Liver (tissue), 8 donors: ENCODE measurements at regions not wholly inside any gene's neighbourhood (a gene's known extent, or its start where the extent isn't known, plus 50 kb on each side); places are given as distances from the start of the nearest gene placed in this dataset.

Experiments used
- DNase-seq: peaks from one replicate; pipeline ENCODE4 v3.0.0-alpha.2; 2017; ENCODE audit warnings: low spot score
- H3K27ac ChIP-seq, 2 donors: one replicate each; pipeline ENCODE4 v1.7.0; 2013; ENCODE audit warnings: inconsistent platforms in 2 of 2, low read length in 2 of 2, control low read depth in 1 of 2, low read depth in 1 of 2, mild to moderate bottlenecking in 1 of 2
- H3K27me3 ChIP-seq, 4 donors: one replicate each; pipeline versions ENCODE4 v1.6.1 to v1.7.0; 2013; ENCODE audit warnings: low read length in 3 of 4, inconsistent platforms in 1 of 4, mild to moderate bottlenecking in 1 of 4, moderate library complexity in 1 of 4; ENCODE audit not compliant: control insufficient read depth in 4 of 4, insufficient read depth in 4 of 4
- H3K36me3 ChIP-seq, 4 donors: one replicate each; pipeline versions ENCODE4 v1.6.1 to v1.7.0; 2013; ENCODE audit warnings: low read length in 3 of 4, mild to moderate bottlenecking in 3 of 4, low read depth in 1 of 4, moderate library complexity in 1 of 4; ENCODE audit not compliant: control insufficient read depth in 4 of 4, insufficient read depth in 3 of 4
- H3K4me1 ChIP-seq, 4 donors: one replicate each; pipeline versions ENCODE4 v1.6.1 to v1.7.0; 2013; ENCODE audit warnings: low read length in 3 of 4, mild to moderate bottlenecking in 3 of 4, moderate library complexity in 1 of 4; ENCODE audit not compliant: control insufficient read depth in 4 of 4, insufficient read depth in 4 of 4
- H3K4me3 ChIP-seq, 3 donors: one replicate each; pipeline versions ENCODE4 v1.6.1 to v1.7.0; 2013; ENCODE audit warnings: low read length in 3 of 3, control low read depth in 1 of 3, low read depth in 1 of 3, mild to moderate bottlenecking in 1 of 3
- H3K9ac ChIP-seq, 2 donors: one replicate each; pipeline ENCODE4 v1.7.0; 2013; ENCODE audit warnings: low read length in 2 of 2, mild to moderate bottlenecking in 2 of 2, moderate library complexity in 2 of 2, control low read depth in 1 of 2, low read depth in 1 of 2
- H3K9me3 ChIP-seq, 4 donors: one replicate each; pipeline versions ENCODE4 v1.6.1 to v1.7.0; 2013; ENCODE audit warnings: low read length in 3 of 4; ENCODE audit not compliant: control insufficient read depth in 4 of 4
- ATF3 ChIP-seq: IDR thresholded peaks from 2 replicates; pipeline ENCODE4 v1.6.1; 2016; ENCODE audit warnings: antibody characterized with exemption
- CTCF ChIP-seq: fragments of 150-350 bp; IDR thresholded peaks from 2 replicates; pipeline ENCODE4 v1.5.1; 2017; ENCODE audit warnings: improper control_type of control experiment, low read depth, low read length; ENCODE audit not compliant: missing input control
- EGR1 ChIP-seq, 2 donors: IDR thresholded peaks; 2 replicates each; pipeline ENCODE4 v1.6.1; 2016 to 2018; ENCODE audit warnings: antibody characterized with exemption in 2 of 2, low read depth in 2 of 2
- FOXA1 ChIP-seq: IDR thresholded peaks from 2 replicates; pipeline ENCODE4 v1.6.1; 2016; ENCODE audit warnings: antibody characterized with exemption
- FOXA2 ChIP-seq: IDR thresholded peaks from 2 replicates; pipeline ENCODE4 v1.6.1; 2016; ENCODE audit warnings: antibody characterized with exemption
- GABPA ChIP-seq, 2 donors: IDR thresholded peaks in 1 of 2; conservative IDR thresholded peaks in 1 of 2; 2 replicates each; pipeline ENCODE4 v1.6.1; 2016; ENCODE audit warnings: antibody characterized with exemption in 2 of 2, mild to moderate bottlenecking in 1 of 2, moderate library complexity in 1 of 2
- HNF4A ChIP-seq, 2 donors: conservative IDR thresholded peaks; 2 replicates each; pipeline ENCODE4 v1.6.1; 2016; ENCODE audit warnings: antibody characterized with exemption in 2 of 2, mild to moderate bottlenecking in 2 of 2
- HNF4G ChIP-seq: IDR thresholded peaks from 2 replicates; pipeline ENCODE4 v1.6.1; 2016; ENCODE audit warnings: antibody characterized with exemption
- JUND ChIP-seq, 2 donors: IDR thresholded peaks; 2 replicates each; pipeline ENCODE4 v1.6.1; 2016; ENCODE audit warnings: antibody characterized with exemption in 2 of 2
- MAX ChIP-seq: IDR thresholded peaks from 2 replicates; pipeline ENCODE4 v1.6.1; 2016; ENCODE audit warnings: antibody characterized with exemption
- NR2F2 ChIP-seq: IDR thresholded peaks from 2 replicates; pipeline ENCODE4 v1.6.1; 2016; ENCODE audit warnings: antibody characterized with exemption
- RAD21 ChIP-seq, 2 donors: IDR thresholded peaks; 2 replicates each; pipeline ENCODE4 v1.6.1; 2016; ENCODE audit warnings: antibody characterized with exemption in 2 of 2, mild to moderate bottlenecking in 2 of 2
- REST ChIP-seq: IDR thresholded peaks from 2 replicates; pipeline ENCODE4 v1.6.1; 2016; ENCODE audit warnings: antibody characterized with exemption, mild to moderate bottlenecking
- RXRA ChIP-seq, 2 donors: IDR thresholded peaks; 2 replicates each; pipeline ENCODE4 v1.6.1; 2017 to 2018; ENCODE audit warnings: antibody characterized with exemption in 2 of 2, mild to moderate bottlenecking in 1 of 2
- SP1 ChIP-seq: IDR thresholded peaks from 2 replicates; pipeline ENCODE4 v1.6.1; 2018; ENCODE audit warnings: antibody characterized with exemption, mild to moderate bottlenecking
- TAF1 ChIP-seq: conservative IDR thresholded peaks from 2 replicates; pipeline ENCODE4 v1.6.1; 2016; ENCODE audit warnings: antibody characterized with exemption, mild to moderate bottlenecking
- YY1 ChIP-seq: IDR thresholded peaks from 2 replicates; pipeline ENCODE4 v1.6.1; 2016; ENCODE audit warnings: antibody characterized with exemption, mild to moderate bottlenecking
- WGBS: extraction: QIAGEN DNeasy Blood & Tissue Kit; methylation state at CpG from one replicate; pipeline ENCODE4 v1.1.7; 2013; 5-methylcytosine and 5-hydroxymethylcytosine counted together
- donor health status: healthy.
- donor health status: healthy.
- donor health status: healthy.
- donor health status: healthy.
- donor health status: healthy.

GRCh38 chr5:148933903-148934432 lies 107.6 kb downstream of the ADRB2 start:
- Histone ChIP-seq H3K4me3 (no peak overlapping the region), H3K9ac (no peak overlapping the region), H3K4me1 (peaks cover 0 to 9% (median 6%) of the 10 kb centered on the region in 4 donors), H3K36me3 (no peaks in the 10 kb centered on the region), H3K9me3 (no peaks in the 10 kb centered on the region), H3K27me3 (no peaks in the 10 kb centered on the region), H3K27ac (no peak overlapping the region)
- no peak for DNase-seq
- TF ChIP-seq JUND (IDR thresholded peaks at IDR 0.05): no peak
- no peak for TF ChIP-seq HNF4A (conservative IDR thresholded peaks at IDR 0.05)
- TF ChIP-seq GABPA (IDR thresholded peaks at IDR 0.05 in 1 of 2, conservative IDR thresholded peaks at IDR 0.05 in 1 of 2): no peak
- TF ChIP-seq CTCF: no peak
- no peak for TF ChIP-seq HNF4G
- no peak for TF ChIP-seq TAF1
- no peak for TF ChIP-seq FOXA1
- no peak for TF ChIP-seq YY1
- TF ChIP-seq RAD21 (IDR thresholded peaks at IDR 0.05): no peak
- TF ChIP-seq SP1: no peak
- WGBS: 85% methylated on average over 1 of the region's 1 CpG

GRCh38 chr5:148934895-148935400 lies 108.5 kb downstream of the ADRB2 start:
- no peak overlapping the region for H3K9ac ChIP-seq
- no peak for TF ChIP-seq RXRA (IDR thresholded peaks at IDR 0.05)
- no peak for TF ChIP-seq YY1
- TF ChIP-seq HNF4G: no peak
- TF ChIP-seq CTCF: no peak
- TF ChIP-seq FOXA2: no peak
- TF ChIP-seq MAX: no peak
- DNase-seq: no peak
- H3K27ac ChIP-seq: no peak overlapping the region
- H3K27me3 ChIP-seq: no peaks in the 10 kb centered on the region
- H3K36me3 ChIP-seq: no peaks in the 10 kb centered on the region
- no peaks in the 10 kb centered on the region for H3K9me3 ChIP-seq
- no peak overlapping the region for H3K4me3 ChIP-seq
- WGBS: 75% methylated on average over 2 of the region's 2 CpGs
- peaks cover 2 to 9% (median 6%) of the 10 kb centered on the region in 4 donors for H3K4me1 ChIP-seq

GRCh38 chr5:148937239-148937638 lies 110.8 kb downstream of the ADRB2 start:
- H3K9ac ChIP-seq: no peak overlapping the region
- no peak for DNase-seq
- no peaks in the 10 kb centered on the region for H3K36me3 ChIP-seq
- H3K4me1 ChIP-seq: peaks cover 2 to 7% (median 6%) of the 10 kb centered on the region in 4 donors
- no peak overlapping the region for H3K4me3 ChIP-seq
- no peaks in the 10 kb centered on the region for H3K27me3 ChIP-seq
- no peak overlapping the region for H3K27ac ChIP-seq
- WGBS: 91% methylated on average over 1 of the region's 1 CpG
- no peaks in the 10 kb centered on the region for H3K9me3 ChIP-seq
- TF ChIP-seq YY1 (no peak), HNF4G (no peak), MAX (no peak), RXRA (IDR thresholded peaks at IDR 0.05) (no peak), REST (no peak), CTCF (no peak), TAF1 (no peak), HNF4A (conservative IDR thresholded peaks at IDR 0.05) (no peak), NR2F2 (no peak), EGR1 (IDR thresholded peaks at IDR 0.05; ENCODE audit: low read depth in 2 of 2) (no peak), SP1 (no peak), ATF3 (no peak)
